UCSD-AML1 (cell line): ENCODE measurements at regions not wholly inside any gene's neighbourhood (a gene's known extent, or its start where the extent isn't known, plus 50 kb on each side); places are given as distances from the start of the nearest gene placed in this dataset.

Experiments
- DNase-seq: peaks from one replicate; lab custom pipeline; 2025; ENCODE audit not compliant: unreplicated experiment; lab: John Stamatoyannopoulos, UW

DNA sequence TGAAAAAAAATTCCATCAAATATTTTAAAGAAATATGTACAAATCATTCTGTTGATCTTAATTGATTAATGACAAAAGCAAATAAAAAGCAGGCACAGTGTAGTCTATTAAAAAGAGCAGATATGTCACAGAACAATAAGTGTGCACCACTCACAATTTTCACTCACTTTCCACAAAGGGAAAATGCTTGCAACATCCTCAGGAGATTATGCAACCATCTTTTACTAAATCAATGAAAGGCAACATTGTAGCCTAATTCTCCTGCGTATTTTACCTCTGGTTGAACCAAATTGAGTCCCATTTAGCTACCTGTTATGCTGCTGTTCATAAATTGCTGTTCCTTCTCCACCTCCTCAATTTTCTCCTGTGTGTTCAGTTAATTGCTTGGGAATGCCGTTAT lies 1346.8 kb upstream of the PIK3C3 start:
- no peak for DNase-seq

DNA sequence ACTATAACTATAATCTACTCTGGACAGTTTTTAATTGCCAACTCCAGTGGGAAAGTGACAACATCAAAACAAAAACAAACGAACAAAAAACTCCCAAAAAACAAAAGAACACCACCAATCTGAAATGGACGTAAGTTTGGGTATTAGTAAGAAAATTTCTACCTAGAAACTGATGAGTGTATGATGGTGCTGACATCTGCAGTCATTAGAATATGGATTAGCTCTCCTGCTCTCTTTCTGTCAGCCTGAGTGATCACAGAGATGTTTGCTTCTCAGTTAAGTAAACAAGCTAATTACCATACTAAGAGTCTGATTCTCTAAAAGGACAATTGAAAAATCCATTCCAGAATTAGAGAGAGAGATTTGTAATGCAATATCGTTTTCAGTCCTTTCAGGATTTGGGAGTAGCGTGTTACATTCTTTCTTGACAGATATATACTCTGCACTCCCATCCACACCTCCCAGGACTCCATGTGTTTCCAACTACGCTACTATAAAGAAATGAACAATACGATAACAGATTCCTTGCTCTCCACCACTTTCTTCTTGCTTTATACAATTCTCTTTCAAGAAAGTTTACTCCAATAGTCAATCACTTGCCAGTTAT lies 1347.4 kb upstream of the PIK3C3 start:
- DNase-seq: no peak

DNA sequence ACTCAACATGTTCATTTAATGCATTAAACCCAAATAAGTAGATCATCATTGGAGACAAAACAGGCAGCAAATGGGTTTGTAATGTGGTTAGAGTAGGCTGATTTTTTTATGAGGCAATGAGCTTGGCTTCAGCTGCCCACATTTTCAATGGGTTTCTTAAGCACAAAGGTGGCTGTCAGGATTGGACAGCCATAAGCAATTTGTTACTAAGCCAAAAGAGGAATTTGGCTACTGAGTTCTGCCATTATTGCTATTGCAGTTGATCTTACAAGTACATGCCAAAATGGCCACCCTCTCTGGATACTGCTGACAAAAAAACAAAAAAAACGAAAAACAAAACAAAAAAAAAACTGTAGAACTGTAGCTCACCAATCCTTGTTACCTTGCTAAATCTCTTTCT lies 1348.0 kb upstream of the PIK3C3 start:
- DNase-seq: no peak

DNA sequence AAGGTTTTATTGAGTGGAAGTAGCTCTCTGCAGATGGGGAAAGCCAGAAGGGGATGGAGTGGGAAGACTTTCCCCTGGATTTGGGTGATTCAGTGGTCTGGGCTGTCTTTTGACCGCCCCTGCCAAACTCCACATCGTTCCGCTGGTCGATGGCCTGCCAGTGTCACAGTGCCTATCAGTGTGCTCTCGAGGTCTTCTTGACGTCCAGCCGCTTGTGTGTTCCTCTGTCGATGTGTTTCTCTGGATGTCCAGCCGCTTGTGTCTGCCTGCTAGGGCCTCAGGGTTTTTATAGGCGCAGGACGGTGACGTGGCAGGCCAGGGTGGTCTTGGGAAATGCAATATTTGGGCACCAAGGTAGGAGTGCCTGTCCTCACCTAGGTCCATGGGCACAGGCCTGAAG lies 1371.4 kb upstream of the PIK3C3 start:
- DNase-seq: peak; percentile 2

DNA sequence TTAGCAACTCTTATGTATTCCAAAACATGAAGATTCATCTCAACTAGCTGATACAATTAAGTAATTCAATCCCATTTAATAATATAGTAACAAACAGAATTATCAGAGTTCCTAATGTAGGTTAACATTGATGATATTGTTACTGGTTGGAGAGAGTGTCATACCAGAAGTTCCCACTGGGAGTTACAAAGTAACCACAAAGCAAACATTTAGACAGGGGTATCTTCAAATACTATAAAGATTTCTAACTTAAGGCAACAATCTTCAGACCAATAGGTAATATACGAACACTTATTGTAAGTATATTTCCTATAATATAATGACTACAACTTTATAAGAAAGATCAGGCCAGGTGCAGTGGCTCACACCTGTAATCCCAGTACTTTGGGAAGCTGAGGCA lies 1372.9 kb upstream of the PIK3C3 start:
- no peak for DNase-seq

DNA sequence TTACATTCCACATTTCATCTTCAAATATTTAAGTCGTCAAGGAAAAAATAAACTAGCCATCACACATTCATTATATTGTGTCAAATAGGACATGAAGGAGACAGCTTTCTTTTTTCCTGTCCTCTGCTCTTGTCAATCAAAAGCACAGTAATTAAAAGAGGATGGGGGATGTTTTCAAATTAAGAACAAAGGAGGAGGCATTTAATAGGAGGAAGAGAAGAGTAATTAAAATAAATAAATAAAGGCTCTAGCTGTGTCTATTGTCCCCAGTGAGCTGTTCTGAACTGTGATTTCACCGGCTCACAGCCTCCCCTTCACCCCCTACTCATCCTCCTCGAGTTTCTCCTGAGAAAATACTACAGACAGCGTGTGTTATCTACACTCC lies 1377.1 kb upstream of the PIK3C3 start:
- no peak for DNase-seq

DNA sequence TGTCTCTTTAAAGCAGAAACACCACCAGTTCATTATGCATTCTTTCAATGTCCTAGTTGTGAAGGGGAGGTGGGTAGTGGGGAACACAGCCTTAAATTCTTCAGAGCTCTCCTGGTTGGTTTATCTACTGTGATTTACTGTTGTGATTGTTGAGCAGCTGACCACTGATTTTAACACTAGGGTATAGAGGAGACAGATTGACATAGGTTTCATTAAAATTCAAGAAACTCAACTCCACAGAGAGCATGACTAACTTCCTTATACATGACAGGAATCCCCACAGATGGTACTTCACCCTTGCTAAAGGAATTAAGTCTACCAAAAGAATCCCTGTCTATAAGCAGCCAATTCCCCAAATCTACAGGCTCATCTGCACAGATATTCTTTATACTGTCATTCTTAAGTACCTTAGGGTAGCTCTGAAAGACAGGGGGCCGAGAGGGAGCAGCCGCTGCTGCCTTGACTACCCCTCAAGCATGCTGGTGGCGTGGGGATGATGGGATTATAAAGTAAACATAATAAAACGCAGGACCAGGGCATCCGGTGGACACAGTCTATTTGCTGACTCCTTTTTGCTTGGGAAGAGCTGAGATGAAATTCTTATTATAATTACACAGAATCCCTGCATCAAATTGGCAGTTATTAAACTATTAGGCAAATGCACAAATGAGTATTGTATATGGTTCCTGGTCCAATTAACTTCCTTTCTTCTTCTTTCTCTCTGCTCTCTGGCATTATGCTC lies 1377.6 kb upstream of the PIK3C3 start:
- DNase-seq: no peak

DNA sequence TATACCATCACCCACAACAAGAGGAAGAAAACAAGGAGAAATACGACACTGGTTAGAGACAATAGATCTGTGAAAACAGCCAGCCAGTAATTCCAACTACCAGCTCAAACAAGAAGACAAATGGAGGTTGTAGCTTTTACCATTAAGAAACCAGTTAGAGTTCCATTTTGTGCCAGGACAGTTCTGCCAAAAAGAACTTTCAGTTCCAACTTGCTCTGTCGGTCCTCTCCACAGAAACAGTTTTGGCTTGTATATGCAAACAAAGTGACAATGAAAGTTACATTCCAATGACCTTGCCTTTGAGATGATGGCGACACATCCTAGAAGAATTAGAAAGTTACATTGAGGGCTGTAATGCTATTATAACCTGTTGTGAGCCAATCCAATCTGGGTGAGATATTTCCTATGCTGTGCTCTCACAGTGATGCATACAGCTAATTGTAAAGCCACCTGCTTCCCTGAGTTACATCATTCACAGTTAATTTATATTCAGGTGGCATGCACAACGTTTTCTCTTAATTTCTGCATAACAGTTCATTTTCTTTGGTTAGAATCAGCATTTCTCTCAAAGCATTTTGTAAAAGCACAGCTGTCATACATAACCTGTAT lies 1378.4 kb upstream of the PIK3C3 start:
- no peak for DNase-seq

DNA sequence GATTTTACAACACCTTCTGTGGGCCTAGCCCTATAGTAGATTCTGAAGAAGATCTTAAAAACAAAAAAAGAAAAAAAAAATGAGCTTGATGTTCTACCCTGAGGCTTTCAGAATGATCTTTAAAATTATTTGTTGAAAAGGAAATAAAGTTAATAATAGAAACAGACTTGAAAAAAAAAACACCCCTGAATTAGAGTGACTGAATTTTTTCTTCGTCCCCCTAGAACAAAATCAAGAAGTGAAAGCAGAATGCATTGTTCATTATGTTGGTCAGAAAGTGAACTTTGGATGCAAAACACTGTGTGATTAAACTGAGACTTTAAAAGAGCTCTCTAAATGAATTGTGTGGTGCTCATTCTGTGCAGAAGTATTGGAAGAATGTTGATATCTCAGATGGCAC lies 1384.4 kb upstream of the PIK3C3 start:
- no peak for DNase-seq

DNA sequence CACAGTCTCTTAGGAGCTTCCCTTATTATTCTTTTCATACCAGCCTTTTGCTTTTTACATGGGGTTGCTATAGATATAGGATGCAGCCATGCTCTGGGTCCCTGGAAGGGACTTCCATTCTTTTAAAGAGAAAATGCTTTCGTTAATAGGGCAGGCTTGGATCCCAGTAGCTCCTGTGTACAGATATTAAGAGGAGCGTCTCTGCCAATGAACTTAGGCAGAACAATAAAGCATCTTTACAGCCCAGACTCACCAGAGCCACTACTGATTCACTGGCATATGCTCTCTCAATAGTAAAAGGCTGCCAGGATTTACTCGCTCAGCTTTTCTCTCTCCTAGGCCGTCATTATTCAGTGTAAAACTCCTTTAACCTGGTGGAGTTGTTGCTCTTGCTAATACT lies 1385.4 kb upstream of the PIK3C3 start:
- no peak for DNase-seq

DNA sequence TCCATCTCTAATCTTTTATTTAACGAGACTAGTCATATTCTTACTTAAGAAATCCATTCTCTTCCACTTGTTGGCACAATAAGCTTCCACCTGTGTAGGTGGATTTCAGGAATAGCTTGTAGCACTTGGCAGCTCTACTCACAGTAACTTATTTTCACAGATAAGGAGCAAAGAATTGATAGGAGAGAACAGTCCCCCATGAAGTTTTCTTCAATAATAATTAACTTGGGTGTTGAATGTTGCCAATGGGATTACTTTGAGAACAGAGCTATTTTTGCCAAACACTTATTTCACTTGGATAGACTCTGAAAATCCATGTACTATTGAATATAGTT lies 1388.6 kb upstream of the PIK3C3 start:
- no peak for DNase-seq

DNA sequence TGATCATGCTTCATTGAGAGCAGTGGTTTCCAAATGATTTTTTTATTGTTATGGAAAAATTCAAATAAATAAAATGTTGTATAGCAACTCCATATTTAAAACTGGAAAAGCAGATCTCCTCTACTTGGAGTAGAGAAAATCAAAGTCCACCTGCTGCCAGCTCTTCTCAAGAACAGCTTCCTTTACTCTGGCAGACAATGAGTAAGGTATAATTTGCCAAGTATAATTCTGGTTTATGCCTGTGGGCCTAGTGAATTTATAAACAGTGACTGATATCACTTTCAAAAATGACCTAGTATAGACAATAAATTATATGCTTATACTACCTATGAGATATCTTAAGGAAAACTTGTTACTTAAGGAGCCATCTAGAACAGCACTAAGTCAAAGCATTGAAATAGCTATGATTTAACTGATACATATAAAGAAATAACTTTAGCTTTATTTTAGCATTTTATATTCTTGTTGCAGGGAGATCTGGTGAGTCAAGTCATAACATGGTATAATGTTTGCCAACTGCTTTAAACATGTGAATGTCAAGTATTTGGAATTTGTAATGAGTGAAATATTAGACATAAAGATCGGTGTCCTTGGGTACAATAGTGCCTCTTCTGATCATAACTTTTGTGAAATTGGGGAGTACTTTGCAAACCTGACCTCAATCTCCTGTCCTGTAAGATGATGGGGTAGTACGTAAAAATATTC lies 1389.1 kb upstream of the PIK3C3 start:
- DNase-seq: no peak

DNA sequence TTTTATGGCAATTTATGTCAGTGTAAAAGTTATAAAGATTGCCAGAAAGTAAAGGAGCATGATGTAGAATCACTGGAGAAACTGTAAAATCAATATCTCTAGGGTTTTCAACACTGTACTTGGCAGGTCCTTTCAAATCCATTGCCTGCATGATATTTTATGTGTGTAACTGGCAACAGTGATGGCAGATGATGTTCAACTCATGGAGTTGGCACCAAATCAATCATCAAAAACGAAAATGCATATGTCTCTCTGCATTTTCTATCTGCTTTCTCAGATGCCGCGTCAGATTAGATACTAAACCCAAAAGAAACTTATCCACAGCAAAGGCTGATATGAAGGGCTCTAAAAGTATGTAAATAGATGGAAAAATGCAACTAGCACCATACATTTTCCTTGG lies 1395.5 kb upstream of the PIK3C3 start:
- DNase-seq: no peak

DNA sequence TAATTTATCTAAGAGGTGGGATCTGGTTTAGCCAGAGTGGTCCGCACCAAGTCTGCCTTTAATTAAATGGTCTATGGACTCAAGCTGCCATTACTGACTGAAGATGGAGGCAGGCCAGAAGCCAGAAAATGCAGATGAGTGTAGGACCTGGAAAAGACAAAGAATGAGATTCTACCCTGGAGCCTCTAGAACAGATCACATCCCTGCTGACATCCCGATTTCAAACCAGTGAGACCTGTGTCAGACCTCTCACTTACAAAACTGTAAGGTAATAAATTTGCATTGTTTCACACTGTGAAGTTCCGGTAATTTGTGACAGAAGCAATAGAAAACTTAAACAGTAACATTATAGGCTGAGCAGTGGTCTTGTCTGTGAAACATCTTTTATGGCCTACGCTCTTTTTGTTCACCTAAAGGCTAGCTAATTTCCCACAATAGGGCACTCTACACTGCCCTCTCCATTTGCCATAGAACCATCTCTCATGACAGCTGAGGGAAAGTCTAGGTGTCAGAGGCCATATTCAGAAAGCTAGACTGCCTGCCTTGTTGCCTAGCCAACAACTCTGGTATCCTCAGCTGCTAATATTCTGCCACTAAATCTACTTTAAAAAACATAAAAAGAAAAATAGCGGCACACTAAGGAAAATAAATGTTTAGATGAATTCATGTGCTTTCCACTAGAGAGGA lies 1396.2 kb upstream of the PIK3C3 start:
- DNase-seq: no peak

DNA sequence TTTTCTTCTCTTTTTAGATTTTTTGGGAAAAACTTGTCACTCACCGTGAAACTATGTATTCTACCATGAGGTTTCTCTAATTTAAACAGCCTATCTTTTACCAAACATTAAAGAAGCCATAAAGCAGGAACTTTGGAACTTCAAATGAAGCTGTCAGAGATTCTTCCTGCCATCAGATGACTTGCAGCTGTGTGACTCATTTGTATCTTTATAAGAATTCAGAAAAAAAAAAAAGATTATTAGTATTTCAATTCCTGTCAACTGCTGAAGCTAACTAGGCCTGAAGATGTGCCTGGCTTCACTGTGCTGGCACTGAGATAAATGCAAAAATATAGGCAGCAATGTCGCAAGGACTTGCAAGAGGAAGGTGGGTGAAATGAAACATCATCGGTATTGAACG lies 1399.1 kb upstream of the PIK3C3 start:
- DNase-seq: no peak

DNA sequence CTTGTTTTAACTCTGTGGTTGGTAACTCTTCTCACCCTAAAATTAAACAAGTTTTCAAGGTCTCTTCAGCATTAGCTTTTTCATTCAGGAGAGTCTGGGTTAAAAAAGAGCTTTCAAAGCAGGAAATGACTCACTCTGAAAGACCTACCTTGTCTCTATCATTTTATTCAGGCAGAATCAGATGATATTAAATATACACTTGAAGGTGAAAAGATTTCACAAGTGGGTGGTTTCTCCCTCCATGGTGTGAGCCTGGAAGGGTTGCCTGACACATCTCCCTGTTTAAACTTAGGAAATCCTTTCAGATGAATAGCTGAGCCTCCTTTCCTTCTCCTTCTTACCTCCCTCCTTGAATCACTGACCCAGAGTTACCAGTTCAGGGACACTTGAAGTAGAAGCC lies 1402.0 kb upstream of the PIK3C3 start:
- DNase-seq: no peak

DNA sequence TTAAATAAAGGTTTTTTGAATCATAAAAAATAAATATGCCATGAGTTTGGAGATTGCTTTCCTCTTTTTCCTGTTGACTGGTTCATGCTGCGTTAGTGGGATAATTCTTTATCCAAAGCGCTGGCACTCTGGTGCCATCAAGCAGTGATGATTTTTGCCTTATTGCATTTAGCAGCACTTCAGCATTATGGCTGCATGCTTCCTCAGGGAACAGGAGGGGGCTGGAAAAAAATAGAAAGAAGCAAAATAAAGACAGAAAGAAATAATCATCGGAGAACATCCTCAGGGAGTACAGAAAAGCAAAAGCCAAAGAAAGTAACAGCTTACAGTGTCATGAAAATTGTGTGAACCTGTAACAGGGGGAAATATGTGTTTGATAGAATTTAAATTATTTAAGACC lies 1408.2 kb upstream of the PIK3C3 start:
- no peak for DNase-seq

DNA sequence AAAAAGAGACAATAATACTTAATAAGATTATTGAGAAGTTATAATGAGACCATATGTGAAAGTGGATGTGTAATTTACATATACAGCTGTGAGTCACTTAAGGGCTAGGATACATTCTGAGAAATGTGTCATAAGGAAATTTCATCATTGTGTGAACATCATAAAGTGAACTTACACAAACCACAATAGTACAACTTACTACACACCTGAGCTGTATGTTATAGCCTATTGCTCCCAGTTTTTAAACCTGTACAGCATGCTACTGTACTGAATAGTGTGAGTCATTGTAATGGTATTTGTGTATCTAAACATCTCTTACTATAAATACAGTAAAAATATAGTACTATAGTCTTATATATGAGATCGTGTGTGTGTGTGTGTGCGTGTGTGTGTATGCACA lies 1420.3 kb upstream of the PIK3C3 start:
- no peak for DNase-seq

DNA sequence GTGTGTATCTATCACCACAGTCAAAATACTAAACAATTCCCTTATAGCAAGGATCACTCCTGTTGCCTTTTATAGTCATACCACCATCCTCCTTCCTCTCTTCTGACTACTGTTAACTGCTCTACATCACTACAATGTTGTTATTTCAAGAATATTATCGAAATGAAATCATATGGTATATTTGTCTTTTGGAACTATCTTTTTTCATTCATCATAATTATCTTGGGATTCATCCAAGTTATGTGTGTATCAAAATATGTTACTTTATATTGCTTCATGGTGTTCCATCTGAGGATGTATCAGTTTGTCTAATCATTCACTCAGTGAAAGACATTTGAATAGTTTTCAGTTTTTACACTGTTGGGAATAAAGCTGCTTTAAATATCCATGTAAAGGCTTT lies 1423.0 kb upstream of the PIK3C3 start:
- DNase-seq: no peak

DNA sequence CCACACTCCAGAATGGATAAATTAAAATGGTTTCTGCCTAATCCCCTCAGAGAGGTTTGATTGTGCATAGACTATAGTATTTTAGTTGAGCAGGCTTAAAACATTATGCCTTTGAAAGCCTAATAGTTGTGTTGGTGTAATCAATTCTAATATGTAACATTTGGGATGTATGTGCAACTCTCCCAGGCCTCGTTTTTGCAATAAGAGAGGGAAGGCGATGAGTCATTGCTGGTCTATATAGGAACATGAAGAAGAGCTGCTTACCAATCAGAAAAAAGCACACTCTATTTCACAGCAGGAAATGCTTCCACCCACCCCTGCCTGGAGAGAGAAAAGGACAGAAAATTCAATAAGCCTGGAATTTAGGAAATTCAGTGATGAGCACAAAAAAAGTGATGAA lies 1424.0 kb upstream of the PIK3C3 start:
- DNase-seq: no peak

DNA sequence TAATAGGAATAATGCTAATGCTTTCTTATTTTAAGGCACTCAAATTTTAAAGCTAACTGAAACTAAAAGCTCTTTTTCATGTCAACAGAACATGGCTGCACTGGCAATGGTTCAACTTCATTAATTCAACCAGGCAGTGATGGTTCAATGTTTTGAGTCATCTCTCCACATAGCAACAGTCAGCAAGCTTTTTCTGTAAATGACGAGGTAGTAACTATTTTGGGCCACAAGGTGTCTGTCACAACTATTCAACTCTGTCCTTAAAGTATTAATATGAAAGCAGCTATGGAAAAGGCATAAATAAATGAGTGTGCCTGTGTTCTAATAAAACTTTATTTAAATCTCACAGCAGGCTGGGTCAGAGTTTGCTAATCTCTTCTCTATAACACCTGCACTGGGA lies 1425.6 kb upstream of the PIK3C3 start:
- no peak for DNase-seq

DNA sequence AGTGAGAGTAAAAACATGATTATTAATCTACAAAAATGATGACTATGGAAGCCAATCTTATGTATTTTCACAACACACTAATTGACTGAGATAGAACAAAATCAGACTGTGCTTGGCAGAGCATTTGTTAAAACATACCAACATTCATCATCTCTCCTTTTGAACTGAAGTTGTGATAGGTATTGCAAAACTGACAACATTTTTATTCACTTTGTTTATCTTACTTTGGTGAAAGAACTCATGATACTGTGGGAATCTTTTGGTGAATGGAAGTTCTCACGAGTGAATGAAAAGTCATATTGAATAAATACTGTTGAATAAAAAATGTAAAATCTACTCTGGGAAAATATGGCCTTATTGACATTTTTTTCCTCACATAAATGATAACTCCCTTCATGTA lies 1430.2 kb upstream of the PIK3C3 start:
- no peak for DNase-seq
